ENCODE measurements at regions not wholly inside any gene's neighbourhood (a gene's known extent, or its start where the extent isn't known, plus 50 kb on each side); places are given as distances from the start of the nearest gene placed in this dataset.
"Not testable (repeated sequence)": the region's sequence is repeated elsewhere in the genome, so short reads cannot be mapped to it uniquely, and the experiment has no call there.

- DNase-seq: no peak
Observed at GRCh38 chr10:36540611-36541010, 584.8 kb upstream of the ANKRD30A start.

DNA sequence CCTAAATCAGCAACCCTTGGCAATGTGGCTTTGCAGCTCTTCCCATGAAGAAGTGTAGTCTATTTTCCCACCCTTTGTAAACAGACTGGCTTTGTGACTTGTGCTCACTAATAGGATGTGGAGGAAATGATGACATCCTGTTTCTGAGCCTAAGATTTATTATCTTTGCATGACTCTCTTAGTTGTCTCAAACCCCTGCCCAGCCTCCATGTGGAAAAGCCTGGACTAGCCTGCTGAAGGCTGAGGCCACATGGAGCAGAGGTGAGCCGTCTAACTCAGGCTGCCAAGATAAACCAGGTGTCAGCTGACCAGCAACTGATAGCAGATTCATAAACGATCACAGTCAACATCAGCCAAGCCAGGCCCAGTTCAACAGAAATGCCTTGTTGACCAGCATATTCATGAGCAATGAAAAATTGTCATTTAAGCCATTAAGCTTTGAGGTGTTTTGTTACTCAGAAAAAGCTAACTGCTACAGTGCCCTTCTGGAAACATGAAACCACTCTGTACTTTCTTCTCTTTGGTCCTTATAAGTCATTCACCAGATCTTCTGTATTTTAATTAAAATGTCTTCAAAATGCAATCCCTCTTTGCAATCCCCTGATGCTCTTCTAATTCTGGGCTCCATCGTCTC, 586.3 kb upstream of the ANKRD30A start:
- DNase-seq: no peak

DNA sequence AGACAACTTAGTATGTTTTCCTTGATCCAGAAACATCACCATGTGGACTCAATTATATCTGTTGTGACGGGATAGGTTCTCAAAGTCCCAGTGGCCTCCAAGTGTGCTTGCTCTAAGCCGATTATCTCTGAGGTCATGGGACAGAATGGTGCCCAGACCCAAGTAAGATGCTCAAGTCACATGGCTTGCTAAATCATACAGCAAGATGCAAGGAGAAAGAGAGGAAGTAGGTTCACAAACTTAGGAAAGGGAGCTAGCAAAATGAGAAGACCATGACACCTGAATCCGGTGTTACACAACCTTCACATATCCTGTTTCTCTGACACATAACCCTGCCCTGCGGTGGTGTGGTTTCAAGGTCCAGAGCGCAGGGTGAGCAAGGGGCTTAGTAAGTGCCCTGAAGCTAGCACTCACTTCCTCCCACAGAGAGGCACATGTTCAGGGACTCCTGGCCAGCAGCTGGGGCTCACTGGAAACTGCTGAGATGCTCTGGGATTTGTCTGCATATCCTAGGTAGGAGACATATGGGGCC, 590.9 kb upstream of the ANKRD30A start:
- DNase-seq: no peak

DNA sequence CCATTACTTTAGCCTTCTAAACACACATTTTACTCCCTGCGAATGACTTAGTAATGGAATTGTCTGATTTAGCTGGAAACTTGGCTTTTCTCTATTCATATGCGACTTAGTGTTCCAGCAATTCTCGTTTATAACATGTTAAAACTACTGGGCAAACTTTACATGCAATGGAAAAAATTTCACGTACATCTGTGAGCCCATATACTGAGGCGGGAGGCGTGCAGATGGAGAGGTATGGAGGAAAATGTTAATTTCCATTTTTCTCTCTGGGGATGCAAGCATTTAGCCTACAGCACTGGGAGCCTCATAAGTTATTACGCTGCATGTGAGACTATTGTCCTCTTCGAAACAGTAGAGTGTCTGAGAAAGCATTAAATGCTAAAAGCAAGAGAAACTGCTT, 591.5 kb upstream of the ANKRD30A start:
- no peak for DNase-seq

DNA sequence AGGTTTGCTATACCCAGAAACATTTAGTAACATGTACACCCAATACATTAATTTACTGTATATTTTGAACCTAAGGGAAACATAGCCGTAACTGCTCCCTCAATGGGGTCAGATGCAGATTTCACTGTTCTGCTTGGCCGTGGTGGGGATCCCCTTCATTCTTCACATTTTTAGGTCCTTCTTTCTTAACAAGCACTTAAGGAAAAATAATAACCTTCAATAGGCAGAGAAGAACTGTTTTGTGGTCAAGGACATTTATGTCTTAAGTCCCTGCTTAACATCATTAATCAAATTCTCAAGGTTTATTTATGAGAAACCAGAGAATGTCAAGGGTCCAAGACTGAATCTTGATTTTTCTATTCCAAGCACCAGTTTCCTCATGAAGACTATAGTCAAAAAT, 592.1 kb upstream of the ANKRD30A start:
- no peak for DNase-seq

DNA sequence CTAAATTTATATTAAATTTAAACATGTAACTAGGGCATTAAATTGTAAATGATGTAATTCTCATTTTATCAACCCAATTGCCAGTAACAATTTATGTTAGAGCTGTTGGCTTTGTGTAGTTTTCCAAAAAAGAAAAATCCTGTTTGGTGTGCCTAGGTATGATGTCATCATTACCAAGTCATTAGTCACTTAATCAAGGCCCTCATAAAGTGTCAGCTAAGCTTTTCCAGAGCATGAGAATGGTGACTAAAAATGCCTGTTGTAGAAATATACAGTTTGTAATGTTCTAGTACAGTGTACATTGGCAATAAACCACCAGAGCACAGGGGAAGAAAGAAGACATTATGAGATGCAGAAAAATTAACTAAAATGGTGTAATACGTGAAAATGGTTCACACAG, 593.8 kb upstream of the ANKRD30A start:
- DNase-seq: no peak

DNA sequence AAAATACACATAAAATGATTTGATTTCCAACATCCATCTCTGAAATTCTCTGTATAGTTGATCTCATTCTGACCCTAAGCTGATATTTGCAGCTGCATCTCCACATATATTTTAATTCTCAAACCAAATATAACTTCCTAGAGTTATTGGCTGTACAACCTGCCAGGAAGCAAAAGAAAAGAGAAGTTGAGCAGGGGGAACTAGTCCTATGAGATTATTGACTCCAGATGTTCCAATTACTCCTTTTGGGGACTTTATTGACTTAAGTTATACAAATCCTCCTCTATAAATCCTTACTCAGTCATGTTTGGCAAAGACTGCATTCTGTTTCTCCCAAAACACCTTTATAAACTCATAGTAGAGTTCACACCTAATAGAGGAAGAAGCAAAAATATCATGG, 599.4 kb upstream of the ANKRD30A start:
- no peak for DNase-seq

DNA sequence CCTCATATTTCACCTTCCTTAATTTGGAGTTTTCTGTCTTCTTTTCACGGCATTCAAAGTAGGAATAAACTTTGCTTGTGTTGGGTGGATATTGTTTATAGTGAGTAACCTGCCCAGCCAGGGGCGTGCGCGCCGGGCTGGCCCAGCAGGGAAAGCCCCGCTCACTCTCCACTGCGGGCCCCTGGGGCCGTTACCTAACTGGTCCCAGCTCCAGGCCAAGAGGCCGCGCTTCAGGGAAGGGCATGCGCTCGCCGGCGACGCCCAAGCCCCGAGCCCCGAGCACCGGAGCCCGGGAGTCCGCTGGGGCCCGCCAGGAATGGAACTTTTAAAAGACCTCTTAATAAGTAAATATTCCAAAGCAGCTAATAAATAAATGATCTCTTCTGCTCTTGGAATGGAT, 601.3 kb upstream of the ANKRD30A start:
- not testable (repeated sequence) for DNase-seq

- DNase-seq: no peak
Observed at GRCh38 chr10:36519909-36520308, 605.5 kb upstream of the ANKRD30A start.

DNA sequence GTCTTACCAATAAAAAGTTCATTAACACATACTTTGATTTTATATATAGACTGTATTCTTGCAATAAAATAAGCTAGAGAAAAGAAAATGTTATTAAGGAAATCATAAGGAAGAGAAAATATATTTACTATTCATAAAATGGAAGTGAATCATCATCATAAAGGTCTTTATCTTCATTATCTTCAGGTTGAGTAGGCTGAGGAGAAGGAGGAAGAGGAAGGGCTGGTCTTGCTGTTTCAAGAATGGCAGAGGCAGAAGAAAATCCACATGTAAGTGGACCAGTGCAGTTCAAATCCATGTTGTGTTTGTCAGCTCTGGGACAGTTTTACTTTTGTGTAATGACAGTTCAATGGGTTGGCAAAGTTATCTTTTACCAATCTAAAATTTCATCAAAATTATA, 609.1 kb upstream of the ANKRD30A start:
- no peak for DNase-seq

- no peak for DNase-seq
Observed at GRCh38 chr10:36515319-36515718, 610.1 kb upstream of the ANKRD30A start.

GRCh38 chr10:36507715-36508114, 617.7 kb upstream of the ANKRD30A start:
- no peak for DNase-seq

GRCh38 chr10:36506697-36507496, 618.5 kb upstream of the ANKRD30A start:
- DNase-seq: no peak

- DNase-seq: no peak
Observed at GRCh38 chr10:36506261-36506660, 619.1 kb upstream of the ANKRD30A start.

GRCh38 chr10:36504758-36505157, 620.6 kb upstream of the ANKRD30A start:
- no peak for DNase-seq

DNA sequence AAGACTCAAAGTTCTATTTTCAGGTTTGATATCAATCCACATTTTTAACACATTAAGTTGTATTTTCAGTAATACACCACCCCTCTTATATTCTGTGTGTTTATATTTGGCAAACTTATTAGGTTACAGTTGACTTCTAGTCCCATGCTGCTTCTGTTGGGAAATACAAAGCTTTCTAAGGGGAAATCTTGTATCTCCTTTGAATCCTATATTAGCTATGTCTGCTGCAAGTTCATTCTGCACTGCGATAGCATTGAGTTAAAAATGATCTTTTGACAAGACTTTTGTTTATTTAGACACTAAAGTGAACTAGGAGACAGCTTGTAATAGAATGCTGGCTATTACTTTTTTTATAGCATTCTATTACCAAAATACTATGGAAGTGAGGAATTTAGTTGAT, 625.1 kb upstream of the ANKRD30A start:
- no peak for DNase-seq

- no peak for DNase-seq
Observed at GRCh38 chr10:36499693-36500092, 625.7 kb upstream of the ANKRD30A start.

- DNase-seq: no peak
Observed at GRCh38 chr10:36496758-36497157, 628.6 kb upstream of the ANKRD30A start.

- DNase-seq: no peak
Observed at GRCh38 chr10:36494371-36494770, 631.0 kb upstream of the ANKRD30A start.

DNA sequence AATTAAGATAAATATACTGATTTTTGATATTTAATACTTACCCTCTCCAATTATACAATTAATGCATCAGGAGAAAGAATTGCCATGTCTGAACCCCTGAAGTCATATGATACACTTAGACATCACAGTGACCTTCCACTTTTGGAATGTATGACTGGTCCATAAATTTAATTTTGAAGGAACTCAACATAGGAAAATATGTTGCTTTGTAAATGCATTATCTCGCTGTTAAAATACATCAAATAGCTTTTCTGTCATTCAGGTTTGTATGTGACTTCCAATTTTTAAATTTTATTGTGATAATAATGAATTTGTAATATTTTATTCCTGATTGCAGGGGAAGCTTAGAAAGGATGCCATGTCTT, 631.9 kb upstream of the ANKRD30A start:
- DNase-seq: no peak

GRCh38 chr10:36492590-36493515, 632.5 kb upstream of the ANKRD30A start:
- DNase-seq: no peak

GRCh38 chr10:36491926-36492325, 633.5 kb upstream of the ANKRD30A start:
- no peak for DNase-seq

- no peak for DNase-seq
Observed at GRCh38 chr10:36489611-36490228, 635.7 kb upstream of the ANKRD30A start.

Measured in RPMI8226 (cell line).